ENCODE measurements at regions not wholly inside any gene's neighbourhood (a gene's known extent, or its start where the extent isn't known, plus 50 kb on each side); places are given as distances from the start of the nearest gene placed in this dataset.

- DNase-seq (ENCODE audit: low read depth) (no peak), FAIRE-seq (no peak)
- no peaks in the 10 kb centered on the region for H3K36me3 Mint-ChIP-seq (ENCODE audit: low read depth, unreplicated experiment)
- H3K4me3 Mint-ChIP-seq (ENCODE audit: unreplicated experiment), result no peak overlapping the region
- Histone ChIP-seq H3K27me3 (ENCODE audit: insufficient read depth, low read length) (no peaks in the 10 kb centered on the region), H3K9ac (ENCODE audit: low read length) (no peak overlapping the region), H3K36me3 (ENCODE audit: insufficient read depth, low read length) (no peaks in the 10 kb centered on the region), H3K9me3 (ENCODE audit: insufficient read depth, low read depth, low read length) (no peaks in the 10 kb centered on the region), H3K4me1 (ENCODE audit: insufficient read depth, low read length) (no peaks in the 10 kb centered on the region), H3K4me3 (ENCODE audit: insufficient read depth, low read depth, low read length) (no peak overlapping the region), H2AFZ (ENCODE audit: low read depth, low read length) (no peak overlapping the region), H3K27ac (ENCODE audit: low read depth, low read length) (no peak overlapping the region), H3K79me2 (ENCODE audit: insufficient read depth, low read length) (no peaks in the 10 kb centered on the region), H3K4me2 (ENCODE audit: low read length) (no peak overlapping the region), H4K20me1 (ENCODE audit: insufficient read depth, low read length) (no peaks in the 10 kb centered on the region)
- H3K4me1 Mint-ChIP-seq (ENCODE audit: low read depth, unreplicated experiment), result no peaks in the 10 kb centered on the region
- peaks cover 10% of the 10 kb centered on the region for H3K27me3 Mint-ChIP-seq (ENCODE audit: low read depth, unreplicated experiment)
- TF ChIP-seq EZH2 (IDR thresholded peaks at IDR 0.05; ENCODE audit: insufficient read depth, low read length), result no peak
- no peak for TF ChIP-seq CTCF (IDR thresholded peaks at IDR 0.05; ENCODE audit: insufficient read depth, low read depth, low read length)
- H3K9me3 Mint-ChIP-seq (ENCODE audit: unreplicated experiment), result no peaks in the 10 kb centered on the region
- no peak overlapping the region for H3K27ac Mint-ChIP-seq (ENCODE audit: unreplicated experiment)
Measured at GRCh38 chr13:60214213-60215055, 50.7 kb upstream of the DIAPH3 start.

- Mint-ChIP-seq H3K4me3 (ENCODE audit: unreplicated experiment) (no peak overlapping the region), H3K9me3 (ENCODE audit: unreplicated experiment) (no peaks in the 10 kb centered on the region), H3K27ac (ENCODE audit: unreplicated experiment) (no peak overlapping the region), H3K27me3 (ENCODE audit: low read depth, unreplicated experiment) (peaks cover 10% of the 10 kb centered on the region), H3K4me1 (ENCODE audit: low read depth, unreplicated experiment) (no peaks in the 10 kb centered on the region), H3K36me3 (ENCODE audit: low read depth, unreplicated experiment) (no peaks in the 10 kb centered on the region)
- Histone ChIP-seq H3K27me3 (ENCODE audit: insufficient read depth, low read length) (no peaks in the 10 kb centered on the region), H3K9ac (ENCODE audit: low read length) (no peak overlapping the region), H4K20me1 (ENCODE audit: insufficient read depth, low read length) (no peaks in the 10 kb centered on the region), H3K36me3 (ENCODE audit: insufficient read depth, low read length) (no peaks in the 10 kb centered on the region), H3K4me1 (ENCODE audit: insufficient read depth, low read length) (no peaks in the 10 kb centered on the region), H3K9me3 (ENCODE audit: insufficient read depth, low read depth, low read length) (no peaks in the 10 kb centered on the region), H2AFZ (ENCODE audit: low read depth, low read length) (no peak overlapping the region), H3K4me3 (ENCODE audit: insufficient read depth, low read depth, low read length) (no peak overlapping the region), H3K79me2 (ENCODE audit: insufficient read depth, low read length) (no peaks in the 10 kb centered on the region), H3K27ac (ENCODE audit: low read depth, low read length) (no peak overlapping the region), H3K4me2 (ENCODE audit: low read length) (no peak overlapping the region)
- DNase-seq (ENCODE audit: low read depth) (no peak), FAIRE-seq (no peak)
- no peak for TF ChIP-seq EZH2 (IDR thresholded peaks at IDR 0.05; ENCODE audit: insufficient read depth, low read length)
- TF ChIP-seq CTCF (IDR thresholded peaks at IDR 0.05; ENCODE audit: insufficient read depth, low read depth, low read length), result no peak
Measured at GRCh38 chr13:60220072-60220471, 56.3 kb upstream of the DIAPH3 start.

GRCh38 chr13:60221581-60221980 is 57.9 kb upstream of the DIAPH3 start:
- no peak overlapping the region for H3K27ac Mint-ChIP-seq (ENCODE audit: unreplicated experiment)
- DNase-seq (ENCODE audit: low read depth) (no peak), FAIRE-seq (no peak)

More at GRCh38 chr13:60221581-60221980, 57.9 kb upstream of the DIAPH3 start:
- Histone ChIP-seq H3K9ac (ENCODE audit: low read length) (no peak overlapping the region), H3K27me3 (ENCODE audit: insufficient read depth, low read length) (no peaks in the 10 kb centered on the region), H3K4me3 (ENCODE audit: insufficient read depth, low read depth, low read length) (no peak overlapping the region), H3K79me2 (ENCODE audit: insufficient read depth, low read length) (no peaks in the 10 kb centered on the region), H3K9me3 (ENCODE audit: insufficient read depth, low read depth, low read length) (no peaks in the 10 kb centered on the region), H4K20me1 (ENCODE audit: insufficient read depth, low read length) (no peaks in the 10 kb centered on the region), H3K27ac (ENCODE audit: low read depth, low read length) (no peak overlapping the region), H3K36me3 (ENCODE audit: insufficient read depth, low read length) (no peaks in the 10 kb centered on the region), H3K4me2 (ENCODE audit: low read length) (no peak overlapping the region), H3K4me1 (ENCODE audit: insufficient read depth, low read length) (no peaks in the 10 kb centered on the region), H2AFZ (ENCODE audit: low read depth, low read length) (no peak overlapping the region)
- peaks cover 7% of the 10 kb centered on the region for H3K27me3 Mint-ChIP-seq (ENCODE audit: low read depth, unreplicated experiment)
- H3K36me3 Mint-ChIP-seq (ENCODE audit: low read depth, unreplicated experiment), result no peaks in the 10 kb centered on the region
- TF ChIP-seq EZH2 (IDR thresholded peaks at IDR 0.05; ENCODE audit: insufficient read depth, low read length) (no peak), CTCF (IDR thresholded peaks at IDR 0.05; ENCODE audit: insufficient read depth, low read depth, low read length) (no peak)
- no peaks in the 10 kb centered on the region for H3K9me3 Mint-ChIP-seq (ENCODE audit: unreplicated experiment)
- H3K4me3 Mint-ChIP-seq (ENCODE audit: unreplicated experiment), result no peak overlapping the region
- H3K4me1 Mint-ChIP-seq (ENCODE audit: low read depth, unreplicated experiment), result no peaks in the 10 kb centered on the region

Measured in astrocyte (in vitro differentiated cells and primary cell).